ENCODE measurements at regions not wholly inside any gene's neighbourhood (a gene's known extent, or its start where the extent isn't known, plus 50 kb on each side); places are given as distances from the start of the nearest gene placed in this dataset.

- no peaks in the 10 kb centered on the region for H3K4me1 ChIP-seq
- no peak for DNase-seq
- no peak overlapping the region for H3K4me3 ChIP-seq
- no peak overlapping the region for H3K27ac ChIP-seq
- no peaks in the 10 kb centered on the region for H3K36me3 ChIP-seq
- WGBS, 5 donors, result 79 to 90% (median 86%) methylated on average over 4 of the region's 4 CpGs
- TF ChIP-seq CTCF (IDR thresholded peaks at IDR 0.05) (no peak), EP300 (IDR thresholded peaks at IDR 0.05) (no peak), POLR2A (IDR thresholded peaks at IDR 0.05) (no peak), POLR2AphosphoS5 (IDR thresholded peaks at IDR 0.05) (no peak)
- no peaks in the 10 kb centered on the region for H3K27me3 ChIP-seq
- H3K9me3 ChIP-seq, result no peaks in the 10 kb centered on the region
- intact Hi-C loops (cut with DNase I; ENCODE audit: low total_unique reads), result no loop called here
Observed at GRCh38 chr3:41094351-41094750, 105.0 kb upstream of the CTNNB1 start.

- 80 to 90% (median 84%) methylated on average over 8 of the region's 8 CpGs for WGBS, 5 donors
- H3K9me3 ChIP-seq, result no peaks in the 10 kb centered on the region
Observed at GRCh38 chr3:41095702-41096101, 103.6 kb upstream of the CTNNB1 start.

DNA sequence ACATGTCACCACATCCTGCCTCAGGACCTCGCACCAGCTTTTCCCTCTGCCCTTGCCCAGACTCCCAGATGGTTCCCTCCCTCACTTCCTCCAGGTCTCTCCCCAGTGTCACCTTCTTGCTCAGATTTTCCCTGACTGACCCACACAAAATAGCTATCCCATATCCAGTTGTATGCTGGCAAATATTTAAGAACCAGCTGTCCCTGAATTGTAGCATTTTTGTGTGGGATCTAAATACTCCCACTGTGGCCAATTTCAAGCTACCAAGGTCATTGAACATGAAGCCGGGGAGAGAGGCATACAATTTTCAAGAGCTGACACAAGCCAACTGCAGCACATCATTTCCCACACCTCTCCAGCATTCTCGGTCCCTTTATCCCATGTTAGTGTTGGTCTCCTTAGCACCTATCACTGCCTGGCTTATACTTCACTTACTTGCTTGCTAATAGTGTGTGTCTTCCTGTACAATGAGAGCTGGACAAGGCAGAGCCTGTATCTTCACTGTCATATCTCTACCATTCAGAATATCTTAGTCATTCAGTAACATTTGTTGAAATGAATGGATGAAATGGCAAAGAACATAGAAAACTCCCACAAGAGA, 101.3 kb upstream of the CTNNB1 start:
- intact Hi-C loops (cut with DNase I; ENCODE audit: low total_unique reads), result no loop called here
- Histone ChIP-seq H3K4me1 (peaks cover 0 to 2% (median 0%) of the 10 kb centered on the region in 4 donors), H3K27me3 (no peaks in the 10 kb centered on the region), H3K4me3 (no peak overlapping the region), H3K36me3 (no peaks in the 10 kb centered on the region), H3K27ac (no peak overlapping the region), H3K9me3 (no peaks in the 10 kb centered on the region)
- WGBS, 5 donors, result 87 to 94% (median 93%) methylated on average over 3 of the region's 3 CpGs
- no peak for DNase-seq
- no peak for TF ChIP-seq EP300 (IDR thresholded peaks at IDR 0.05)
- TF ChIP-seq POLR2AphosphoS5 (IDR thresholded peaks at IDR 0.05), result no peak
- TF ChIP-seq CTCF (IDR thresholded peaks at IDR 0.05), result no peak
- TF ChIP-seq POLR2A (IDR thresholded peaks at IDR 0.05), result no peak

More at GRCh38 chr3:41095702-41096101, 103.6 kb upstream of the CTNNB1 start:
- DNase-seq, result no peak
- Histone ChIP-seq H3K4me1 (no peaks in the 10 kb centered on the region), H3K36me3 (no peaks in the 10 kb centered on the region), H3K4me3 (no peak overlapping the region), H3K27me3 (no peaks in the 10 kb centered on the region), H3K27ac (no peak overlapping the region)
- intact Hi-C loops (cut with DNase I; ENCODE audit: low total_unique reads), result no loop called here
- TF ChIP-seq POLR2AphosphoS5 (IDR thresholded peaks at IDR 0.05) (no peak), EP300 (IDR thresholded peaks at IDR 0.05) (no peak), CTCF (IDR thresholded peaks at IDR 0.05) (no peak), POLR2A (IDR thresholded peaks at IDR 0.05) (no peak)

GRCh38 chr3:41101231-41101630, 98.1 kb upstream of the CTNNB1 start:
- H3K27me3 ChIP-seq, result no peaks in the 10 kb centered on the region
- peaks cover 0 to 10% (median 0%) of the 10 kb centered on the region in 4 donors for H3K4me1 ChIP-seq
- no peak overlapping the region for H3K27ac ChIP-seq
- intact Hi-C loops (cut with DNase I; ENCODE audit: low total_unique reads), result no loop called here
- TF ChIP-seq POLR2AphosphoS5 (IDR thresholded peaks at IDR 0.05), result no peak
- no peak for TF ChIP-seq EP300 (IDR thresholded peaks at IDR 0.05)
- no peak for TF ChIP-seq POLR2A (IDR thresholded peaks at IDR 0.05)
- no peak for TF ChIP-seq CTCF (IDR thresholded peaks at IDR 0.05)
- H3K4me3 ChIP-seq, result no peak overlapping the region
- no peaks in the 10 kb centered on the region for H3K9me3 ChIP-seq
- 66 to 87% (median 76%) methylated on average over 1 of the region's 1 CpG for WGBS, 5 donors
- H3K36me3 ChIP-seq, result no peaks in the 10 kb centered on the region
- DNase-seq, result no peak
